C4-2B (cell line): ENCODE measurements at regions not wholly inside any gene's neighbourhood (a gene's known extent, or its start where the extent isn't known, plus 50 kb on each side); places are given as distances from the start of the nearest gene placed in this dataset.

Source experiments
- CTCF ChIP-seq: fragments of 450-650 bp; conservative IDR thresholded peaks from 2 replicates; pipeline ENCODE4 v1.5.1; 2017; ENCODE audit warnings: mild to moderate bottlenecking
- ZFX ChIP-seq: fragments of 450-650 bp; IDR thresholded peaks from 2 replicates; pipeline ENCODE4 v1.6.1; 2017

GRCh38 chr6:54053881-54054391 is 57.3 kb upstream of the MLIP start:
- TF ChIP-seq CTCF (no peak), ZFX (no peak)
